ENCODE measurements at regions not wholly inside any gene's neighbourhood (a gene's known extent, or its start where the extent isn't known, plus 50 kb on each side); places are given as distances from the start of the nearest gene placed in this dataset.
"Not testable (repeated sequence)": the region's sequence is repeated elsewhere in the genome, so short reads cannot be mapped to it uniquely, and the experiment has no call there.

DNA sequence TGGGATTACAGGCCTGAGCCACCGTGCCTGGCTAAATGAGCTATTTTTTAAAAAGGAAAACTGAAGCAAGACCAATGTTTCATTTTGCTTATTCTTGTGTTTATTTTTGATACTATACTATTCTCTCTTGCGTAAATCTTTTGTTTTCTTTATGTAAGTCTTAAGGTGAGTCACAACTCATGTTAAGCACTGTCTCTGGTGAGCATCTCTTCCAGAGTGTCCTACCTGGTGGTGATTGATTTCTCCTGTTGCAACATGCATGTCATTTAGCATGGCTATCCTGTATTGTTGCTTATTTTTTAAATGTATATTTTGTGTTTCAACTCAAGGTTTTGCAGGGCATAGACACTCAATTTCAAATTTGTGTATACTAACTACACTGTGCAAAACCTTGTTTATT is 336.0 kb downstream of the RFPL4B start:
- TF ChIP-seq, protein P1, sequence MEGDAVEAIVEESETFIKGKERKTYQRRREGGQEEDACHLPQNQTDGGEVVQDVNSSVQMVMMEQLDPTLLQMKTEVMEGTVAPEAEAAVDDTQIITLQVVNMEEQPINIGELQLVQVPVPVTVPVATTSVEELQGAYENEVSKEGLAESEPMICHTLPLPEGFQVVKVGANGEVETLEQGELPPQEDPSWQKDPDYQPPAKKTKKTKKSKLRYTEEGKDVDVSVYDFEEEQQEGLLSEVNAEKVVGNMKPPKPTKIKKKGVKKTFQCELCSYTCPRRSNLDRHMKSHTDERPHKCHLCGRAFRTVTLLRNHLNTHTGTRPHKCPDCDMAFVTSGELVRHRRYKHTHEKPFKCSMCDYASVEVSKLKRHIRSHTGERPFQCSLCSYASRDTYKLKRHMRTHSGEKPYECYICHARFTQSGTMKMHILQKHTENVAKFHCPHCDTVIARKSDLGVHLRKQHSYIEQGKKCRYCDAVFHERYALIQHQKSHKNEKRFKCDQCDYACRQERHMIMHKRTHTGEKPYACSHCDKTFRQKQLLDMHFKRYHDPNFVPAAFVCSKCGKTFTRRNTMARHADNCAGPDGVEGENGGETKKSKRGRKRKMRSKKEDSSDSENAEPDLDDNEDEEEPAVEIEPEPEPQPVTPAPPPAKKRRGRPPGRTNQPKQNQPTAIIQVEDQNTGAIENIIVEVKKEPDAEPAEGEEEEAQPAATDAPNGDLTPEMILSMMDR (IDR thresholded peaks at IDR 0.05) = no peak

DNA sequence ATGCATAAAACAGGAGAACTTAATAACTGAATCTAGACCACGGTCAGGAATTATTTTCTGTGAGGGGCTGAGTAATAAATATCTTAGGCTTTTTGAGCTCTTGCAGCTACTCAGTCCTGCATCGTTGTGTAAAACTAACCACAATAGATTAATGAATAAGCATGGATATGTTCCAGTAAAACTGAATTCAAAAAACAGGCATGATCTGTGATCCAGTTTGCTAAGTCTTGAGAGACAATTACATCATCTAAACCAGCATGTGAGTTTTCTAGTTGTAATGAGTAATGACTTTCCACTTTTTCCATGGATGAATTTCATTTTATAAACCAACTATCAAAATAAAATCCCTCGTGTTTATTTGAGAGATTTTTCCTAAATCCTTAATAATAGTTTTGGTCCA is 336.8 kb downstream of the RFPL4B start:
- TF ChIP-seq, protein P1 (IDR thresholded peaks at IDR 0.05) = no peak
- no peaks in the 10 kb centered on the region for H3K27me3 ChIP-seq (ENCODE audit: control insufficient read depth, insufficient read depth, low read length)
- H3K27ac ChIP-seq = no peak overlapping the region

More for the DNA sequence above, 336.0 kb downstream of the RFPL4B start:
- H3K79me2 ChIP-seq = no peaks in the 10 kb centered on the region
- H3K9me3 ChIP-seq (ENCODE audit: control insufficient read depth, low read length) = no peaks in the 10 kb centered on the region
- H2AFZ ChIP-seq = no peak overlapping the region
- H3K27me3 ChIP-seq (ENCODE audit: control insufficient read depth, insufficient read depth, low read length) = no peaks in the 10 kb centered on the region
- no peaks in the 10 kb centered on the region for H3K36me3 ChIP-seq (ENCODE audit: control insufficient read depth, insufficient read depth, low read length)
- H3K9ac ChIP-seq = no peak overlapping the region
- H3K4me1 ChIP-seq = no peaks in the 10 kb centered on the region
- no peak overlapping the region for H3K4me3 ChIP-seq (ENCODE audit: low read depth, low read length)
- no peak overlapping the region for H3K27ac ChIP-seq
- no peak overlapping the region for H3K4me2 ChIP-seq (ENCODE audit: low read length)

DNA sequence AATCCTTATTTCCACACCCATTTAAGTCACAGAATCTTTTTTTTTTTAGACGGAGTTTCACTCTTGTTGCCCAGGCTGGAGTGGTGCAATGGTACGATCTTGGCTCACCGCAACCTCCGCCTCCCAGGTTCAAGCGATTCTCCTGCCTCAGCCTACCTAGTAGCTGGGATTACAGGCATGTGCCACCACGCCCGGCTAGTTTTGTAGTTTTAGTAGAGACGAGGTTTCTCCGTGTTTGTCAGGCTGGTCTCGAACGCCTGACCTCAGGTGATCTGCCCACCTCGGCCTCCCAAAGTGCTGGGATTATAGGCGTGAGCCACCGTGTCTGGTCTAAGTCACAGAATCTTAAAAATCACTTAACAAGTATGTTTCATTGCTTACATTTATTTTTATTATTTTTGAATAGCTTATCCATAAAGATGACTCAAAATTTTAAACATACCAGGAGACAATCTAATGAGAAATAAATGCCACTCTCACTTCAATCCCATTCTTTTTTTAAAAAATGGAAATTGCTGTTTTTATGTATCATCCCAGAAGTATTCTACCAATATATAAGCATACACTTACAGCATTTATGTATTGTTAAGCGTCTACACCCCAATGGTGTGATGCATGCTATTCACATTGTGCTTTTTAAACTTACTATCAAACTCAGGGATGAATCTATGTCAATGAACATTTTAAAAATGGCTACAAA is 338.5 kb downstream of the RFPL4B start:
- not testable (repeated sequence) for H3K27me3 ChIP-seq (ENCODE audit: control insufficient read depth, insufficient read depth, low read length); H3K4me2 ChIP-seq (ENCODE audit: low read length); H2AFZ ChIP-seq; H3K4me3 ChIP-seq (ENCODE audit: low read depth, low read length); H3K4me1 ChIP-seq; H3K36me3 ChIP-seq (ENCODE audit: control insufficient read depth, insufficient read depth, low read length); H3K79me2 ChIP-seq; H3K27ac ChIP-seq; H3K9ac ChIP-seq; H3K9me3 ChIP-seq (ENCODE audit: control insufficient read depth, low read length)

More for the DNA sequence above, 336.8 kb downstream of the RFPL4B start:
- H3K9ac ChIP-seq = no peak overlapping the region
- no peaks in the 10 kb centered on the region for H3K4me1 ChIP-seq
- H3K9me3 ChIP-seq (ENCODE audit: control insufficient read depth, low read length) = no peaks in the 10 kb centered on the region
- no peaks in the 10 kb centered on the region for H3K79me2 ChIP-seq
- H3K36me3 ChIP-seq (ENCODE audit: control insufficient read depth, insufficient read depth, low read length) = no peaks in the 10 kb centered on the region
- H3K4me3 ChIP-seq (ENCODE audit: low read depth, low read length) = no peak overlapping the region
- no peak overlapping the region for H2AFZ ChIP-seq
- H3K4me2 ChIP-seq (ENCODE audit: low read length) = no peak overlapping the region

DNA sequence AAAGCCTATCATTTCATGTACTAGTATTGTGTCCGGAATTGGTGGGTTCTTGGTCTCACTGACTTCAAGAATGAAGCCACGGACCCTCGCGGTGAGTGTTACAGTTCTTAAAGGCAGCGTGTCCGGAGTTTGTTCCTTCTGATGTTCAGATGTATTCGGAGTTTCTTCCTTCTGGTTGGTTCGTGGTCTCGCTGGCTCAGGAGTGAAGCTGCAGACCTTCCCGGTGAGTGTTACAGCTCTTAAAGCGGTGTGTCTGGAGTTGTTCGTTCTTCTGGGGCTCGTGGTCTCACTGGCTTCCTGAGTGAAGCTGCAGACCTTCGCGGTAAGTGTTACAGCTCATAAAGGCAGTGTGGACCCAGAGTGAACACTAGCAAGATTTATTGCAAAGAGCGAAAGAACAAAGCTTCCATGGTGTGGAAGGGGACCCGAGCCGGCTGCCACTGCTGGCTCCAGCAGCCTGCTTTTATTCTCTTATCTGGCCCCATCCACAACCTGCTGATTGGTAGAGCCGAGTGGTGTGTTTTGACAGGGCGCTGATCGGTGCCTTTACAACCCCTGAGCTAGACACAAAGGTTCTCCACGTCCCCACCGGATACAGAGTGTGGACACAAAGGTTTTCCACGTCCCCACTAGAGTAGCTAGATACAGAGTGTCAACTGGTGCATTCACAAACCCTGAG is 341.5 kb downstream of the RFPL4B start:
- H3K9ac ChIP-seq; H3K9me3 ChIP-seq (ENCODE audit: control insufficient read depth, low read length); H2AFZ ChIP-seq; H3K36me3 ChIP-seq (ENCODE audit: control insufficient read depth, insufficient read depth, low read length); H3K27ac ChIP-seq; H3K27me3 ChIP-seq (ENCODE audit: control insufficient read depth, insufficient read depth, low read length); H3K4me2 ChIP-seq (ENCODE audit: low read length); H3K4me3 ChIP-seq (ENCODE audit: low read depth, low read length); H3K79me2 ChIP-seq; H3K4me1 ChIP-seq: not testable (repeated sequence)

DNA sequence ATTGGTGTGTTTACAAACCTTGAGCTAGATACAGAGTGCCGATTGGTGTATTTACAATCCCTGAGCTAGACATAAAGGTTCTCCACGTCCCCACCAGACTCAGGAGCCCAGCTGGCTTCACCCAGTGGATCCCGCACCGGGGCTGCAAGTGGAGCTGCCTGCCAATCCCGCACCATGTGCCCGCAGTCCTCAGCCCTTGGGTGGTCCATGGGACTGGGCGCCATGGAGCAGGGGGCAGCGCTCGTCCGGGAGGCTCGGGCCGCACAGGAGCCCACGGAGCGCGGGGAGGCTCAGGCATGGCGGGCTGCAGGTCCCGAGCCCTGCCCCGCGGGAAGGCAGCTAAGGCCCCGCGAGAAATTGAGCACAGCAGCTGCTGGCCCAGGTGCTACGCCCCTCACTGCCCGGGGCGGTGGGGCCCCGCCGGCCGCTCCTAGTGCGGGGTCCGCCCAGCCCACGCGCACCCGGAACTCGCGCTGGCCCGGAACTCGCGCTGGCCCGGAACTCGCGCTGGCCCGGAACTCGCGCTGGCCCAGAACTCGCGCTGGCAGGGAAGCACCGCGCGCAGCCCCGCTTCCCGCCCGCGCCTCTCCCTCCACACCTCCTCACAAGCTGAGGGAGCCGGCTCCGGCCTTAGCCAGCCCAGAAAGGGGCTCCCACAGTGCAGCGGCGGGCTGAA is 342.2 kb downstream of the RFPL4B start:
- not testable (repeated sequence) for H3K4me1 ChIP-seq, H3K9ac ChIP-seq

DNA sequence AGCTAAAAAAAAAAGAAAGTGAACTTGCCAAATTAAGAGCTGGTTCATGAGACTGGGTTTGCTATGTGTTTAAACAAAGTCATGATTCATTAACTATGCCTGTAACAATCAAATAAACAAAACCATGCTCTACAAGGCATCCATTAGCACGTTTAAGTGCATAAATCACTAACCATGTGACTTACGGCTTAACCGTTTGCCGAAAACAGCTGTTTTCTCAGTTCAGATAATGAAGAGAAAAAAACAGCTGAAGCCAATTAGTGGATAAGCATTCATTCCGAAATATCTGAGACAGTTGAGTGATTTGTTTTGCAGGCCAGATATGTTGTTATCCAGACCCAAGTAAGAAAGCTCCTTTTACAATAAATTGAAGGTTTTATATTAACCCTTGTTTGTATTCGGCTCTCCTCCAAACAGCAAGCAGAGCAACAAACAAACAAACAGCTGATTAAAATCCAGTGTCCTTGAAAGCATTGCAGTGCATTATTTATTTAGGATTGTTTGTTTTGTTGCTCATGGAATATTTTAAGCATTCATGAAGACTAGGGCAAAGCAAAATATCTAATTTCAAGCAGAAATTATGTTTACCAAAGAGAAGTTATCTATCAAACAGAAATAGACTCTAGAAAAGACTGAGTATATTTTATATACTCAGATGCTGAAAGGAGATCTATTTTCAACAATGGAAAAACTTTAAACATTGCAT is 343.5 kb downstream of the RFPL4B start:
- Histone ChIP-seq H3K9me3 (ENCODE audit: control insufficient read depth, low read length) (no peaks in the 10 kb centered on the region), H3K27me3 (ENCODE audit: control insufficient read depth, insufficient read depth, low read length) (no peaks in the 10 kb centered on the region), H3K4me1 (no peaks in the 10 kb centered on the region), H3K4me2 (ENCODE audit: low read length) (no peak overlapping the region), H3K79me2 (no peaks in the 10 kb centered on the region), H2AFZ (no peak overlapping the region), H3K27ac (no peak overlapping the region), H3K9ac (no peak overlapping the region), H3K36me3 (ENCODE audit: control insufficient read depth, insufficient read depth, low read length) (no peaks in the 10 kb centered on the region), H3K4me3 (ENCODE audit: low read depth, low read length) (no peak overlapping the region)
- TF ChIP-seq, protein P1 (IDR thresholded peaks at IDR 0.05) = no peak

More for the DNA sequence above, 342.2 kb downstream of the RFPL4B start:
- not testable (repeated sequence) for H3K27ac ChIP-seq; H3K9me3 ChIP-seq (ENCODE audit: control insufficient read depth, low read length); H3K27me3 ChIP-seq (ENCODE audit: control insufficient read depth, insufficient read depth, low read length); H2AFZ ChIP-seq; H3K4me2 ChIP-seq (ENCODE audit: low read length); H3K4me3 ChIP-seq (ENCODE audit: low read depth, low read length); H3K36me3 ChIP-seq (ENCODE audit: control insufficient read depth, insufficient read depth, low read length); H3K79me2 ChIP-seq
